HG02973 (cell line): ENCODE measurements at regions not wholly inside any gene's neighbourhood (a gene's known extent, or its start where the extent isn't known, plus 50 kb on each side); places are given as distances from the start of the nearest gene placed in this dataset.

Experiments
- ATAC-seq: cut with Tn5 transposase; IDR thresholded peaks from one replicate; pipeline ENCODE4 v1.9.1; 2021; ENCODE audit warnings: moderate library complexity; ENCODE audit not compliant: unreplicated experiment

GRCh38 chr18:55093808-55094207, 134.5 kb upstream of the CCDC68 start:
- ATAC-seq, result no peak

- no peak for ATAC-seq
These were observed 134.0 kb upstream of the CCDC68 start for GRCh38 chr18:55093295-55093694.

GRCh38 chr18:55092166-55092565, 132.9 kb upstream of the CCDC68 start:
- ATAC-seq, result no peak

- ATAC-seq, result no peak
These were observed 131.4 kb upstream of the CCDC68 start for GRCh38 chr18:55090564-55091188.

GRCh38 chr18:55089610-55090009, 130.3 kb upstream of the CCDC68 start:
- ATAC-seq, result no peak

- ATAC-seq, result no peak
These were observed 129.3 kb upstream of the CCDC68 start for GRCh38 chr18:55088561-55088960.

- peak; percentile 59 for ATAC-seq
These were observed 128.7 kb upstream of the CCDC68 start for GRCh38 chr18:55088000-55088401.

- ATAC-seq, result no peak
These were observed 127.6 kb upstream of the CCDC68 start for GRCh38 chr18:55086906-55087305.

- no peak for ATAC-seq
These were observed 126.5 kb upstream of the CCDC68 start for GRCh38 chr18:55085557-55086285.

GRCh38 chr18:55084550-55084949, 125.3 kb upstream of the CCDC68 start:
- no peak for ATAC-seq

- no peak for ATAC-seq
These were observed 124.2 kb upstream of the CCDC68 start for GRCh38 chr18:55083461-55083860.

GRCh38 chr18:55079481-55080355, 120.5 kb upstream of the CCDC68 start:
- no peak for ATAC-seq

- no peak for ATAC-seq
These were observed 119.8 kb upstream of the CCDC68 start for GRCh38 chr18:55079067-55079466.

GRCh38 chr18:55078303-55078932, 119.2 kb upstream of the CCDC68 start:
- ATAC-seq, result no peak

- ATAC-seq, result no peak
These were observed 117.5 kb upstream of the CCDC68 start for GRCh38 chr18:55076643-55077218.

GRCh38 chr18:55073834-55074233, 114.6 kb upstream of the CCDC68 start:
- no peak for ATAC-seq

GRCh38 chr18:55073116-55073515, 113.9 kb upstream of the CCDC68 start:
- no peak for ATAC-seq

GRCh38 chr18:55072698-55073097, 113.4 kb upstream of the CCDC68 start:
- no peak for ATAC-seq

GRCh38 chr18:55072181-55072580, 112.9 kb upstream of the CCDC68 start:
- ATAC-seq, result no peak

- peak; percentile 73 for ATAC-seq
These were observed 110.2 kb upstream of the CCDC68 start for GRCh38 chr18:55069497-55069896.

GRCh38 chr18:55064760-55065159, 105.5 kb upstream of the CCDC68 start:
- peak; percentile 52 for ATAC-seq
